ENCODE measurements at regions not wholly inside any gene's neighbourhood (a gene's known extent, or its start where the extent isn't known, plus 50 kb on each side); places are given as distances from the start of the nearest gene placed in this dataset.

- TF ChIP-seq HDAC2 (IDR thresholded peaks at IDR 0.05) (no peak), ZSCAN20 (CRISPR knock-in tag; IDR thresholded peaks at IDR 0.05) (no peak), CTCF (IDR thresholded peaks at IDR 0.05) (no peak), CHD4 (IDR thresholded peaks at IDR 0.05; ENCODE audit: borderline replicate concordance) (no peak)
Measured at GRCh38 chr12:47012552-47012951, 66.9 kb upstream of the PCED1B start.
